Stomach (tissue), 4 donors: ENCODE measurements at regions not wholly inside any gene's neighbourhood (a gene's known extent, or its start where the extent isn't known, plus 50 kb on each side); places are given as distances from the start of the nearest gene placed in this dataset.

ENCODE experiments used
- POLR2A ChIP-seq, 4 donors: fragments of 450-650 bp; IDR thresholded peaks; one replicate each; pipeline ENCODE4 v1.6.1; 2016; ENCODE audit warnings: antibody characterized with exemption in 4 of 4, control low read depth in 2 of 4, mild to moderate bottlenecking in 1 of 4, moderate library complexity in 1 of 4
- TF ChIP-seq, protein P1 (sequence below), 7 experiments: fragments of 450-650 bp in 4 of 7; fragments of 200-600 bp in 3 of 7; sonication (generic) in 3 of 7; IDR thresholded peaks; one replicate each; pipeline ENCODE4 v1.5.1; 2016 to 2019; ENCODE audit warnings: antibody characterized with exemption in 7 of 7, control low read depth in 2 of 7, mild to moderate bottlenecking in 1 of 7

DNA sequence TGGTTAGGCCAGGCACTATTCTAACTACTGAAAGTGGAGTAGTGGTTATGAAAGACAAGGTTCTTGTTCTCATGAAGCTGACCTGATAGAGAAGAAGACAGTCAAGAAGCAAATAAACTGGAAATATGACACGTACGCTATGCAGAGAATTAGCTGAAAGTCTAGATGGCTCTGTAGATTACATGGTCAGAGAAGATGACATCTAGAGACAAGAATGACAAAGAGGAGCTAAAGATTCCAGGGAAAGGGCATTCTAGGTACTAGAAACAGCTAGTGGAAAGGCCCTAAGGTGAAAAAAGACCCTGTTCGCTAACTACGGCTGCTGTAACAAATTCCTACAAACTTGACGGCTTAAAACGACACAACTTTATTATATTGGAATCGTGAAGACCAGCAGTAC lies 68.0 kb upstream of the NRIP1 start:
- no peak for TF ChIP-seq POLR2A (IDR thresholded peaks at IDR 0.05)
- TF ChIP-seq, protein P1, sequence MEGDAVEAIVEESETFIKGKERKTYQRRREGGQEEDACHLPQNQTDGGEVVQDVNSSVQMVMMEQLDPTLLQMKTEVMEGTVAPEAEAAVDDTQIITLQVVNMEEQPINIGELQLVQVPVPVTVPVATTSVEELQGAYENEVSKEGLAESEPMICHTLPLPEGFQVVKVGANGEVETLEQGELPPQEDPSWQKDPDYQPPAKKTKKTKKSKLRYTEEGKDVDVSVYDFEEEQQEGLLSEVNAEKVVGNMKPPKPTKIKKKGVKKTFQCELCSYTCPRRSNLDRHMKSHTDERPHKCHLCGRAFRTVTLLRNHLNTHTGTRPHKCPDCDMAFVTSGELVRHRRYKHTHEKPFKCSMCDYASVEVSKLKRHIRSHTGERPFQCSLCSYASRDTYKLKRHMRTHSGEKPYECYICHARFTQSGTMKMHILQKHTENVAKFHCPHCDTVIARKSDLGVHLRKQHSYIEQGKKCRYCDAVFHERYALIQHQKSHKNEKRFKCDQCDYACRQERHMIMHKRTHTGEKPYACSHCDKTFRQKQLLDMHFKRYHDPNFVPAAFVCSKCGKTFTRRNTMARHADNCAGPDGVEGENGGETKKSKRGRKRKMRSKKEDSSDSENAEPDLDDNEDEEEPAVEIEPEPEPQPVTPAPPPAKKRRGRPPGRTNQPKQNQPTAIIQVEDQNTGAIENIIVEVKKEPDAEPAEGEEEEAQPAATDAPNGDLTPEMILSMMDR (IDR thresholded peaks at IDR 0.05) = no peak
